ENCODE measurements at regions not wholly inside any gene's neighbourhood (a gene's known extent, or its start where the extent isn't known, plus 50 kb on each side); places are given as distances from the start of the nearest gene placed in this dataset.
A peak's percentile ranks its signal among the peaks of the same experiment; 100 is the strongest.
"Not testable (repeated sequence)": the region's sequence is repeated elsewhere in the genome, so short reads cannot be mapped to it uniquely, and the experiment has no call there.

DNA sequence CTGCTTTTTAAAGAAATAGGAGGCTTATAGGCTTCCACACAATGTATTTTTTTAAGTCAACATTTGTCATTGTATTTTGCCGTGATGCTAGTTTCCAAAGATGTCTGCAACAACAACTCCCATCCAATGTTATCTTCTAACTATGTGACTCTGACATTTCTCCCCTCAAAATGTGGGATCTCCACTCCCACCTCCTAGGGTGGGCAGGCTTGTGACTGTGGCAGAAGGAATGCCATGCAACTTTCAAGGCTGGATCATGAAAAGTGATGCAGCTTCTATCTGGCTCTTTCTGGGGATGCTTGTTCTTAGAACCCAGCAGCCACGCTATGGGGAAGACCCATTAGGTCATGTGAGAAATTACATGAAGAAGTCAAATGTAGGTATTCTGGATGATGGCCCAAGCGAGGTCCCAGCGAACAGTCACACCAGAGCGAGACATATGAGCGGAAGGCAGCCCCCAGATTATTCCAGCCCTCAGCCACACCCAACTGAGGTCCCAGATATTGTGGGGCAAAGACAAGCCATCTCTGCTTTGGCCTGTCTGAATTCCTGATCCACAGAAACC, 124.3 kb downstream of the BDH1 start:
- DNase-seq (ENCODE audit: low spot score) = no peak

- no peak for DNase-seq (ENCODE audit: low spot score)
These were observed 124.8 kb downstream of the BDH1 start for GRCh38 chr3:197430934-197431333.

GRCh38 chr3:197430502-197430901, 125.3 kb downstream of the BDH1 start:
- DNase-seq (ENCODE audit: low spot score) = no peak

DNA sequence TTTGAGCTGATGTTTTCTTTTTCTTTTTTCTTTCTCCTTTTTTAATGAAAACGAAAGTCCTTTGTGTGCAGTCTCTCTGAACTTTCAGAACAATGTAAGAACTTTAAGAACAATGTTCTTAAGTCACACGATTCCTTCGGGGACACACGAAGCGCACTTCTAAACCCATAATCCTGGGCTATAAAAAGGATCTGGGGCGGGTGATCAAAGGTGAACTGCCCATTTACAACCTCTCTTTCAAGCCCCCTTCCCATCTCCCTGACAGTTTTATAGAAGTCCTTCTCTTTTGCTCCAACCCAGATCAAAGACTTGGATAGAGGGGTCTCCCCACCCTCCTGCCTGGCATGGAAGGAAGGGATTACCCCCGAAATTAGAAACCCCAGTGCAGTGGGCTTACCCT, 126.8 kb downstream of the BDH1 start:
- DNase-seq (ENCODE audit: low spot score) = no peak

DNA sequence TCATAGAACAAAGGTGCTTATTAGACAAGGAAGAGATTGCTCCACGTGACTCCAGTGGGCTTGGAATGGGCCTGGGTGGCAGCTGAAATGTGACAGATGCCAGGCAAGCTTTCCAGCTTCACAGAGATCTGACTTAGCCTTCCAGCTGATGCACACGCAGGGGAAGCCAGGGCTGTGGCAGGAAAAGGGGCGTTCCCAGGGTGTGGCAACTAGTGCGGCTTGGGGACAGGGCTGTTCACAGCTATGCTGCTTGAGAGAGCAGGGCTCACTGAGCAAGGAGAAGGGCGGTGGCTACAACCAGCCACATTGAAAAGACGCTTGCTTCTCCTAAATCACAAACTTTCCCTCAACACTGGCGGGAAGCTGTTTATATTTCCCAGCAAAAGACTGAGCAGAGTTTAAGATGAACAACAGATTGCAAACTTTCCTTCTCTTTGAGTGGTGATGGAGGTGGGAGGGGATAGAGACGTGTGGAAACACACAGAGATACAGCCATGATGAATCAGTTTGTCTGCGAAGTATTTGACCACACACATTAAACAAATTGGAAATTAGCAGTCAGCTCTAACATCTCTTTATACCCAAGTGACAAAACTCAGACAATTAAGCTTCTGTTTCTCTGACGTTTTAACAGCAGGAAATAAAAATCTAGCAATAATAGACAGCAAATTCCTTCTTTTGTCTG, 127.5 kb downstream of the BDH1 start:
- DNase-seq (ENCODE audit: low spot score) = peak; percentile 14

DNA sequence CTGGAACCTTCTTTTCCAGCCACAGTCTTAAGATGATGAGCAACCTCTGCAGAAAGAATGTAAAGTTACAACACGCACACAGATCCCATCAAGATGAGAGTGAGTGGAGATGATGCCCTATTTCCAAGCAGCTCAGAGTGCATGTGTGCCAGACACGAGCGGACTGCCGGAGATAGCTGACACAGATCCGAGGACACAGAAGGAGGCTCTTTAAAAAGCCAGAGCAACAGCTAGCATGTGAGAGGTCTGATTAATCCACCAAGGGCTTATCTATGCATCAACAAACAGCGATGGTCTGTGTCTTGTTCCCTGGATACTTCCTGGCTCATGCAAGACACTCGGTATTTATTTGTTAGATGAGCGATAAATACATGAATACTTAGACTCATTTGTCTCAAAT, 128.6 kb upstream of the DLG1 start:
- no peak for DNase-seq (ENCODE audit: low spot score)

DNA sequence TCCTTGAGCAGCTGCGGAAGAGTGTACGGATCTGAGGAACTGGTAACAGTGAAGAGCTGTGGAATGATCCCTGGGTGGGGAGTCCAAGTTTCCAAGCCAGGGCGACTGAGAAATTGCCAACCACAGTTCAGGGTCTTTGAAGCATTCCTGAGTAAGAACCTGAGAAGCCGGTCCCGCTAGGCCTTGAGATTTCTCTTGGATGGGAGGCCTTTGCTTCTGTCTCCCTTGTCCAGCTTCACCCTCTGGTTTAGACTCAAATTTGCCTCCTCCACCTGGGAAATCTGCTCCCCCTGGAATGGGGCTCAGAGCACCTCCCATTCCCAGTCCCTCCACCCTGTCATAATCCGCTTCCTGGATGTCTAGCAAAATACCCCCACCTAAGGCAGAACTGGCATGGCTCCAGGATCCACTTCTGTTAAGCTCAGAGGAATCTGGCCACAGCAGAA, 127.7 kb upstream of the DLG1 start:
- DNase-seq (ENCODE audit: low spot score) = no peak

- DNase-seq (ENCODE audit: low spot score) = no peak
These were observed 127.2 kb upstream of the DLG1 start for GRCh38 chr3:197425485-197426120.

- no peak for DNase-seq (ENCODE audit: low spot score)
These were observed 126.5 kb upstream of the DLG1 start for GRCh38 chr3:197424674-197425484.

DNA sequence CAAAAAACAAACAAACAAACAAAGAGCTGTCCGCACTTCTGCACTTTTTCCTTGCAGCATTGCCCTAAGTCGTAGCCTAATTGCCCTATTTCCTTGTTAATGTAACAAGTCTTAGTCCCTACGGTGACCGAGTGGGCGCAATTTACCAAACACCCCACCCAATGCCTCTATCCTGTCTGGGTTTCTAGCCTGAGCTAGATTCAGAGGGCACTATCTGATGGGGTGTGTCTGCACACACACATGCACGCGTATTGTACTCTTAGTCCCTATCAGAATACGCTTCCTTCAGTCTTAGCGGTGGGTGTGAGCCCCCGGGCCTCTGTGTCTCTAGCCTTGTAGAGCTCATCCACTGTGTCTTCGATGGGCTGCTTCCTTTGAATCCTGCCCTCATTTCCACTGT, 125.9 kb upstream of the DLG1 start:
- no peak for DNase-seq (ENCODE audit: low spot score)

DNA sequence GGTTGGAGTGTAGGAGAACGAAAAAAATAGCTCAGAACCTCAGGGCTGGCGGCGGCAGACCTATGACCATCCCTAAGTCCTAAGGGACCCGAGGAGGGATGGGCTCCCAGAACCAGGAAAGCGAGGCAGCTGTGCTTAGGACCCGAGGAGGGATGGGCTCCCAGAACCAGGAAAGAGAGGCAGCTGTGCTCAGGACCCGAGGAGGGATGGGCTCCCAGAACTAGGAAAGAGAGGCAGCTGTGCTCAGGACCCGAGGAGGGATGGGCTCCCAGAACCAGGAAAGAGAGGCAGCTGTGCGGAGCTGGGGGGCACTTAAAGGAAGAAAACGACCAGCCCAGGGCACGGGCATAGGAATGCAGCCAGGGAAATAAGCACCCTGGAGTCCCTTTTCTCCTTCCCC, 125.0 kb upstream of the DLG1 start:
- DNase-seq (ENCODE audit: low spot score) = no peak

GRCh38 chr3:197422506-197422905, 124.1 kb upstream of the DLG1 start:
- DNase-seq (ENCODE audit: low spot score) = no peak

GRCh38 chr3:197421021-197421420, 122.6 kb upstream of the DLG1 start:
- DNase-seq (ENCODE audit: low spot score) = no peak

DNA sequence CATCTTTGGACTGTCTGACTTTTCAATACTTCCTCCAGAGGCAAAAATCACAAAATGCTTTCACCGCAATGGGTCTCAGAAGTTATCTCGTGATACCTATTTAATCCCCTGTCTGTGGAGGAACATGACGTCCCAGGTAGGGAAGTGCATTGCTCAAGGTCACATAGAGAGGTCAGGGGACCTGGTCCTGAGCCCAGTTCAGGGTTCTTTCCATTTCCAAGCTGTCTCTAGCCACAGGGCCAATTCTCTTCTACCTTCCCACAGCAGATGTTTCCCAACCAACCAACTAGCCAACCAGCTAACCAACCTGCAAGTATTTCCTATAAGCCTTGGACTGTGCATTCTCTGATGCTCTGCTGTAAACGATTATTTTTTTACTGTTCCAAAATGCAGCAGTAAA, 122.2 kb upstream of the DLG1 start:
- DNase-seq (ENCODE audit: low spot score) = no peak

- DNase-seq (ENCODE audit: low spot score) = no peak
These were observed 121.7 kb upstream of the DLG1 start for GRCh38 chr3:197420115-197420514.

DNA sequence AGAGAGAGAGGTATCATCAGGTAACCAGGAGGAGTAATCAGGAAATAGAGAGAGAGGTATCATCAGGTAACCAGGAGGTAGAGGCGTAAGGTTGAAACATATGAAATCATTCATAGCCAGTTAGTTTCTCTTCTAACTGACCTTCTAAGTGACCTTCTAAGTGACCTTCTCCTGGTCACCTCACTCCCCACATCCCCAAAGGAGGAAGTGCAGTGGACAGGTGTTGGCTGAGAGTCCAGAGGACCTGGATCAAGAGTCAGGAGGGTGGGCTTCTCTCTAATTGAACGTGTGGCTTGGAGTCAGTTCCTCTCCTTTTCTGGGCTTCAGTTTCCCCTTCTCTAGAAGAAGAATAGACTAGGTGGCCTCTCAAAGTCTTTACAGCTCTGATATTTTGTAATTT, 121.3 kb upstream of the DLG1 start:
- DNase-seq (ENCODE audit: low spot score) = no peak

DNA sequence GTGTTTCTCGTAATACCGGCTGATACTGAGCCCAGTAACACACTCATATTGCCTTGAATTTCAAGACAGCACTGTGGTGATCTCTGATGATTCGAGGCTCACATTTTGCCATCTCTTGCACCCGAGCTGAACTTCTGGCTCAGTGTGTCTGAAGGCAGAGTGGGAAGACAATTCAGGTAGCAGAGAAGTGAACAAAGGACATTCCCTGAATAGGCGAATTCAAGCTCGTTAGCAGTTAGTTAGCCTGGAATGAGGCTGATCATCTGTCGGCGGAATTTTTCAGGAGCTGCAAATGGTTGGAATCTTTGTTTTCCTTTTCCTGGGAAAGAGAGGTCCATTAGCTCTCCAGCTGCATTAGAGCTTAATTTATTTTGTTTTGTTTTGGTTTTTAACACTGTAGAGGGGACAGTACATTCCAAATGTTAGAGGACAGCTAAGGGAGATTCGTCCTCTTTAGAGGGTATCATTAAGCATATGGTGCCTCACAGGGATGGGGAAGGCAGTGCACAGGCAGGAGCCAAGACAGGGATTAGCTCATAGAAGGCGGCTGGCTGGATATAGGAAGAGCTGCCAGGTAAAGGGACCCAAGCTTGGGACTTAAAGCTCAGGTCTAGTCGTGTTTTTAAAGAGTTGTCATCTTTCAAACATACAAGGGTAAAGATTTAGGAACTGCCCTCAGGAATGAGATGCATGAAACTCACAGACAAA, 119.7 kb upstream of the DLG1 start:
- no peak for DNase-seq (ENCODE audit: low spot score)

DNA sequence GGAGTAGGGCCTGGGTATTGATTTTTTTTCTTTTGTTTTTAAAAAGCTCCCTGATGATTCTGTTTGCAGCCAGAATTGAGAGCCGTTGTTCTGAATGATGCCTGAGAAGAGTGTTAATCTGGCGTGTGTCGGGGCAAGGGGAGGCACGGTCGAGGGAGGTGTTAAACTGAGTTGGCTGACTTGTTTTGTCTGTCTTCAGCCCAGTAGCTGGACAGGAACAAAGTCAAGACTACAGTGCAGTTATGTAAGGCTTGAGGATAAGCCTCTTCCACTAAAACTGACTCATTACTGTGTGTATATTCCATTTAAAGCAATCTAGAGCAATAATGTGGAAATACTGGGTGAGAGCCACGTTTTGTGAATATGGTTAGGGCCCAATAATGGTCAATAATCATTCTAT, 119.0 kb upstream of the DLG1 start:
- no peak for DNase-seq (ENCODE audit: low spot score)

- DNase-seq (ENCODE audit: low spot score) = not testable (repeated sequence)
These were observed 113.5 kb upstream of the DLG1 start for GRCh38 chr3:197411899-197412298.

DNA sequence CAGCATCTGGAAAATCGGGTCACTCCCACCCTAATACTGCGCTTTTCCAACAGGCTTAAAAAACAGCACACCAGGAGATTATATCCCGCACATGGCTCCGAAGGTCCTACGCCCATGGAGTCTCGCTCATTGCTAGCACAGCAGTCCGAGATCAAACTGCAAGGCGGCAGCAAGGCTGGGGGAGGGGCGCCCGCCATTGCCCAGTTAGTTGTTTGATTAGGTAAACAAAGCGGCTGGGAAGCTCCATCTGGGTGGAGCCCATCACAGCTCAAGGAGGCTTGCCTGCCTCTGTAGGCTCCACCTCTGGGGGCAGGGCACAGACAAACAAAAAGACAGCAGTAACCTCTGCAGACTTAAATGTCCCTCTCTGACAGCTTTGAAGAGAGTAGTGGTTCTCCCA, 111.8 kb upstream of the DLG1 start:
- not testable (repeated sequence) for DNase-seq (ENCODE audit: low spot score)

- DNase-seq (ENCODE audit: low spot score) = no peak
These were observed 110.0 kb upstream of the DLG1 start for GRCh38 chr3:197408177-197408957.
